LNCAP (cell line): ENCODE measurements at regions not wholly inside any gene's neighbourhood (a gene's known extent, or its start where the extent isn't known, plus 50 kb on each side); places are given as distances from the start of the nearest gene placed in this dataset.

Experiments used
- TF ChIP-seq, protein P1 (sequence below): fragments of 450-650 bp; IDR thresholded peaks from 2 replicates; pipeline ENCODE4 v1.5.1; 2017; ENCODE audit warnings: mild to moderate bottlenecking

DNA sequence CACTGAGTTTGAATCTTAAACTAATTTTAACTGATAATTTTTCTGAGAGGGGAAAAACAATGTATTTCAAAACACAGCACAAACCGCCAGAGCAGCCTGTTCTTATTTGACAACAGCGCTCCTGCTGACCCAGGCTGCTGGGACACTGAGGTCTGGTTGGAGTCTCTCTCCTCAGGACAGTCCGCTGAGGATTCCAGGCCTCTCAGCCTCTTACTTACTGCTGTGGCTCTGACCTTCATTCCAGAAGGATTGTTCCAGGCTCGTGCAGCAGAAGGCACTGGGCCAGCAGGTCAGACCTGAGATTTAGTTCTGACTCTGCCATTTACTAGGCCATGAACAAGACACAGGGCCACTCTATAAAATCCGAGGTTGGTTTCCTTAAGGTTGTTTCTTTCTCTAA lies 393.6 kb downstream of the TDRD3 start:
- TF ChIP-seq, protein P1, sequence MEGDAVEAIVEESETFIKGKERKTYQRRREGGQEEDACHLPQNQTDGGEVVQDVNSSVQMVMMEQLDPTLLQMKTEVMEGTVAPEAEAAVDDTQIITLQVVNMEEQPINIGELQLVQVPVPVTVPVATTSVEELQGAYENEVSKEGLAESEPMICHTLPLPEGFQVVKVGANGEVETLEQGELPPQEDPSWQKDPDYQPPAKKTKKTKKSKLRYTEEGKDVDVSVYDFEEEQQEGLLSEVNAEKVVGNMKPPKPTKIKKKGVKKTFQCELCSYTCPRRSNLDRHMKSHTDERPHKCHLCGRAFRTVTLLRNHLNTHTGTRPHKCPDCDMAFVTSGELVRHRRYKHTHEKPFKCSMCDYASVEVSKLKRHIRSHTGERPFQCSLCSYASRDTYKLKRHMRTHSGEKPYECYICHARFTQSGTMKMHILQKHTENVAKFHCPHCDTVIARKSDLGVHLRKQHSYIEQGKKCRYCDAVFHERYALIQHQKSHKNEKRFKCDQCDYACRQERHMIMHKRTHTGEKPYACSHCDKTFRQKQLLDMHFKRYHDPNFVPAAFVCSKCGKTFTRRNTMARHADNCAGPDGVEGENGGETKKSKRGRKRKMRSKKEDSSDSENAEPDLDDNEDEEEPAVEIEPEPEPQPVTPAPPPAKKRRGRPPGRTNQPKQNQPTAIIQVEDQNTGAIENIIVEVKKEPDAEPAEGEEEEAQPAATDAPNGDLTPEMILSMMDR = no peak

DNA sequence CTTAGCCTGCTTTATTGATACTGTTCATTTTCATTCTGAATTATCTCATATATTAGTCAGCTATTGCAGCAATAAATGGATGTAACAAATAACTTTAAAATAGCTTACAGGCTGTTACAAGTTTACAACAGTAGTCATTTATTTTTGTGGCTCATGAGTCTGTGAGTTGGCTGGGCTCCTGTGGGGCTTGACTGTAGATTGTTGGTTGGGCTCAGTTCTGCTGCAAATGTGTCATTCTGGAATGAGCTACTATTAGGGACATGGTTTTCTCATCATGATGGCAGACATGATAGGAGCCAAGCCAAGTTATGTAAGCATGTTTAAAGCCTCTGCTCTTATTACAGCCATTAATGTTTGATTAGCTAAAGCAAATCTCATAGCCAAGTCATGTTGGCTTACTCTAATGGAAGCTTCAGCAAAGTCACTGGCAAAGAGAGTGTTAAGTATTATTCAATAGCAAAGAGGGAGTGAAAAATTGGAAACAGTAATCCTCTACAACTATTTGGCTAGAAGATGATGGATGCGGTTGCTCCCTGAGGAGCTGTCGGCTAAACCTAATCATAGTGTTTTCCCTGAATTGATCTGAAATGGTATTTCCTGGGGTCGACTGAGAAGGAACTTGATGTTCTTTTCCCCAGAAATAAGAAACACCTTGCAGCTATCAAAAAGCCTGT lies 391.3 kb downstream of the TDRD3 start:
- TF ChIP-seq, protein P1 = no peak

DNA sequence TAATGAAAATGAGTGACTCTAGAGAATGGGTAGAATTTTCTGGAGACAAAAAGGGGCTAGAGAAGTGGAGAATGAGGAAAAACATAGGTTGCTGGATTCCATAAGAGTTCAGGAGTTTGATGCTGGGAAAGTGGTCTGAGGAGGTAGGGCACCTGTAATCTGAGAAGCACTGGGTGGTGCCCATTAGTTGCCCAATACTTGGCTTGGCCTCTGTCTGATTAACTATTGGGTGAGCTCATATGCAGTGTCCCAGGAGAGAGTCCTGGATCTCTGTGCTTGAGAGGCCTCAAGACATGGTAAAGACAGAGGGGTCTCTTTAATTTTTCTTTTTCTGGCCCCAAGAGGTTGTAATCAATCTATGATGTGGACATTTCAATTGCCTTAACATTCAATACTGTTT lies 390.1 kb downstream of the TDRD3 start:
- TF ChIP-seq, protein P1 = no peak

- TF ChIP-seq, protein P1 = no peak
Measured at GRCh38 chr13:60772726-60773125, 375.7 kb downstream of the TDRD3 start.

- TF ChIP-seq, protein P1 = no peak
Measured at GRCh38 chr13:60765700-60766411, 368.8 kb downstream of the TDRD3 start.

DNA sequence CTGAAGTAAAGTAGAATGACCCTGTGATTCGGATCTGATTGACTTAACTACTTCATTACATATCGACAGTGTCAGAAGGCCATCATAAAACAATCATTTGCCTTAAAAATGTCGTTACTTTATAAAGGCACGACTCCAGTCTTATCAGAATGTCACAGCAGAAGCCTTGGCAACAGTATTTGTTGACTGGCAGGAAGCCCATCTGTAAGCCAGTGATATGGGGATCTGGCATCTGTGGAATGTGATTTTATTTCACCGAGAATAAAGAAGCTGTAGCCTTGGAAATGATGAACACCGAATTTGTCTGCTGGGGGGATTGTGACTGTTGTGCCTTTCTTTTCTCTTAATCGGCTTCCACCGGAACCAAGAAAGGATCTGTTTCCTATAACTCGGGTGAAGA lies 362.5 kb downstream of the TDRD3 start:
- TF ChIP-seq, protein P1 = no peak

DNA sequence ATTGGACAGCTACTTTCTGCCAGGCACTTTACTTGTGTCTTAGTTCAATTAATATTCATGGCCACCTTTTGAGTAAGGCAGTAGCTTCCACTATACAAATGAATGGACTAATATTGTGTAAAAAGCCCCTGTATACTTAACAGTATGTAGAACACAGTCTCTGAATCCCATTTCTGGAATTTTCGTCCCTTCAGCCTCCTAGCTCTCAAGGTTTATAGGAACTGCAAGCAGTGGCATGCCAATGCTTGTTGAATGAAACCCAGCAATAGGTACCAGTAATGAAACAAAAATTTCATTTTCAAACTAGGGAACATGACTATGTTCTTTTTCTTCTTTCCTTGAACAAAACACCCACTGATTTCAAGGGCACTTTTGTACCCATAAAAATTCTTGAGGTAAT lies 361.6 kb downstream of the TDRD3 start:
- TF ChIP-seq, protein P1 = no peak
